ENCODE measurements at regions not wholly inside any gene's neighbourhood (a gene's known extent, or its start where the extent isn't known, plus 50 kb on each side); places are given as distances from the start of the nearest gene placed in this dataset.
A peak's percentile ranks its signal among the peaks of the same experiment; 100 is the strongest.

GRCh38 chr15:69555080-69555479 is 102.5 kb downstream of the RPLP1 start:
- no peak overlapping the region for H3K4me3 ChIP-seq
- no peak for ATAC-seq
- TF ChIP-seq GATA3 (IDR thresholded peaks at IDR 0.05; ENCODE audit: borderline replicate concordance) (no peak), EHF (CRISPR knock-in tag; IDR thresholded peaks at IDR 0.05) (0 out of 2 replicates have a peak, but pooled peaks have one; percentile 8)
- peak overlapping the region; percentile 81 for H3K4me2 ChIP-seq
- peak overlapping the region; percentile 82 to 87 for H3K27ac ChIP-seq
- H3K9me3 ChIP-seq, result peaks cover 27% of the 10 kb centered on the region
- peaks cover 59% of the 10 kb centered on the region for H3K4me1 ChIP-seq
- DNase-seq (ENCODE audit: low read depth in 1 of 2, low spot score in 1 of 2), result no peak
- POLR2A ChIA-PET, result no interaction called here
- no peak for FAIRE-seq
- CTCF ChIA-PET, result interaction anchor here (0.9 to 3.4 kb wide), 5 partner anchors 17 to 912 kb away, joined by 3 to 17 read pairs (median 4); no protein-coding TSS in a partner anchor
- WGBS (ENCODE audit: missing lambda C conversion rate), result 96% methylated on average over 8 of the region's 8 CpGs

- peak; percentile 73 for FAIRE-seq
- peak overlapping the region; percentile 82 to 87 for H3K27ac ChIP-seq
- DNase-seq (ENCODE audit: low read depth in 1 of 2, low spot score in 1 of 2), result peak in 1 of 2 experiments; percentile 74
- ChIA-PET CTCF (interaction anchor here (0.6 to 2.6 kb wide), 8 partner anchors 9 to 911 kb away, joined by 3 to 12 read pairs (median 4); no protein-coding TSS in a partner anchor), POLR2A (interaction anchor here (1.4 to 2.2 kb wide), 3 partner anchors 36 to 104 kb away, joined by 5 to 18 read pairs (median 15); partner anchors contain the start of gene RPLP1)
- peak in 1 of 2 experiments; percentile 18; a peak in 2 of 6 replicates for ATAC-seq
- peaks cover 17% of the 10 kb centered on the region for H3K9me3 ChIP-seq
- TF ChIP-seq ESRRA (IDR thresholded peaks at IDR 0.05; ENCODE audit: borderline replicate concordance, low read length) (no peak), ELK1 (IDR thresholded peaks at IDR 0.05; ENCODE audit: low read depth, low read length) (no peak), RNF2 (IDR thresholded peaks at IDR 0.05; ENCODE audit: borderline replicate concordance, low read depth) (no peak), MAZ (IDR thresholded peaks at IDR 0.05; ENCODE audit: borderline replicate concordance, low read depth, low read length) (no peak), RAD21 (conservative IDR thresholded peaks at IDR 0.05 in 1 of 2, IDR thresholded peaks at IDR 0.05 in 1 of 2) (no peak), REST (IDR thresholded peaks at IDR 0.05) (no peak), POLR2A (IDR thresholded peaks at IDR 0.05; ENCODE audit: low read length) (no peak), HMGXB4 (CRISPR knock-in tag; IDR thresholded peaks at IDR 0.05; ENCODE audit: borderline replicate concordance) (no peak), KDM1A (IDR thresholded peaks at IDR 0.05; ENCODE audit: low read depth) (no peak), PBX3 (IDR thresholded peaks at IDR 0.05) (no peak), TFCP2L1 (CRISPR knock-in tag; IDR thresholded peaks at IDR 0.05) (no peak), PHF8 (IDR thresholded peaks at IDR 0.05; ENCODE audit: borderline replicate concordance, low read depth) (no peak), ZNF302 (CRISPR knock-in tag; IDR thresholded peaks at IDR 0.05) (no peak), EP300 (IDR thresholded peaks at IDR 0.05) (no peak), EHMT2 (IDR thresholded peaks at IDR 0.05; ENCODE audit: low read depth) (no peak)
- WGBS (ENCODE audit: missing lambda C conversion rate), result 91% methylated on average over 1 of the region's 1 CpG
- peak overlapping the region; percentile 81 for H3K4me2 ChIP-seq
- peaks cover 71% of the 10 kb centered on the region for H3K4me1 ChIP-seq
- no peak overlapping the region for H3K4me3 ChIP-seq
Observed at GRCh38 chr15:69556344-69556743, 103.7 kb downstream of the RPLP1 start.
